ENCODE measurements at regions not wholly inside any gene's neighbourhood (a gene's known extent, or its start where the extent isn't known, plus 50 kb on each side); places are given as distances from the start of the nearest gene placed in this dataset.
"Not testable (repeated sequence)": the region's sequence is repeated elsewhere in the genome, so short reads cannot be mapped to it uniquely, and the experiment has no call there.

DNA sequence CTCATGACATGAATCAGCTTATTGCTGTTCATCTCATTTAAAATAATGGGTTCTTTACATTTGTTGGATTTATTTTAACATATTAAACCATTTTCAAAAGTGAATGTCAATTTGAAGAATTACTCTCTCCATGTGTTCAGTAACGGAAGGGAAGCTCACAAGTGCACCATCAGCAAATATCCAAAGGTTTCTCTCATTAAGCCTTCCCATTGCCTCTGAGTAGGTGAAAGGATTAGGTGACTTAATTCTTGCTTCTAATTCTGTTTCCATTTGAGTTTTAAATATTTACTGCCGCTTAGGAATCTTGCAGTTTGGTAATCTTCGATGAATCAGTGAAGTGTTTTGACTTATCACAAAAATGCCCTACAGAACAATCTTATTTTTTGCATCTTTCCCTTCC, 145.1 kb upstream of the NYAP2 start:
- FAIRE-seq (no peak), DNase-seq (ENCODE audit: low spot score) (no peak)

DNA sequence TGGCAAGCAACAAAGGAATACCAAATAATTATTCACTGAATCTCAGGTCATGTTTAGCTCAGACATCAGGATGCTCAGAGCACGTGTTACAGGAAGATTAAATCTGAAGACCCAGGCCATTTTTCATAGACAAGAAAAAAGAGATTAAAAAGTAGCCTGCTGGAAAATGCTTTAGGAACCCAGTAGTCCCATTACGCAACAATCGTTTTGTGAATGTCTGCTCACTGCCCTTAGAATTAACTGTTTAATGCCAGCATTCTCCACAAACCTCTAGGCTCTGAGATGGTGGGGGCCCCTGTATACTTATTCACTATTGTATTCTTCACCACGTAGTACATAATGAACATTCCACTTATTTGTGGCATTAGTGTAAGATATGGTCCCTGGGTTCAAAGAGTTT, 154.6 kb upstream of the NYAP2 start:
- DNase-seq (ENCODE audit: low spot score), result no peak
- FAIRE-seq, result no peak

DNA sequence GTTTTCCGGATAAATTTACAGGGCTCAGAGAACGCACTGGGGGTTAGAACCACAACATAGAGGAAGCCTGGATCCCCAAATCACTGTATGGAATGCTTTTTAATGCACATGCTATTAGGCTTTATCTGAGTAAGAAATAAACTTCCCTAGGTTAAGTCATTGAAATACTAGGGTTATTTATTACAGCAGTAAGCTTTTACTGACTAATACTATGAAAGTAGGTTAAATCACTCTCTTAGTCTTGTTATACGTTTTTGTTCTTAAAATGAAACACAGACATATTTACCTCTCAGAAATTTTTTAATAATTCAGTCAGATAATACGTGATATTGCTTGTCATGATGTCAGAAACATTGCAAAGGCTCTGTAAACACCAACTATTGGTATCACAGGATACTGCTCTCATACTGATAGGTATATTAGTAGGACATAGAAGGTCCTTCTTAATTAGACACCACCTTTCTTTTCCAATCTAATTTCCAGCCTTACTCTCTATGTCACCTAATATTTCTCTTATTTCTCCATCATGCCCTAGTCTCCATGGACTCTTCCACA, 162.7 kb upstream of the NYAP2 start:
- DNase-seq (ENCODE audit: low spot score) (no peak), FAIRE-seq (no peak)

DNA sequence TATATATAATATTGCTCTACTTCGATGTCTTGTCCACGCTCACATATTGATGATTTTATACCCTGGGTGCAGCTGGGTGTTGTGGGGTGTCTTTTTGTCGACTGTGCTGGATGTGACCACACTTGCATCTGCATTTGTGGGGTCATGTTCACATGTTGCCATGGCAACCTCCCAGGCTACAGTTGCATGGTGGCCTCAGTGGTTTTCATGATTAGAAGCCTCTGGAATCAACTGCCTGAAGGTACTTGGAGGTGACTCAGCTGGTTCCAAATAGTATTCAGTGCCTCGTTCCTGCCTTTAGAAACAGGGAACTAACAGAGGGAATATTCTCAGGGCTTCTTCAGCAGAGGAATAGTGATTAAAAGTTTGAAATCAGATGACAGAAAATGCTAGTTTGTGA, 166.3 kb upstream of the NYAP2 start:
- FAIRE-seq, result no peak
- DNase-seq (ENCODE audit: low spot score), result peak; percentile 6

DNA sequence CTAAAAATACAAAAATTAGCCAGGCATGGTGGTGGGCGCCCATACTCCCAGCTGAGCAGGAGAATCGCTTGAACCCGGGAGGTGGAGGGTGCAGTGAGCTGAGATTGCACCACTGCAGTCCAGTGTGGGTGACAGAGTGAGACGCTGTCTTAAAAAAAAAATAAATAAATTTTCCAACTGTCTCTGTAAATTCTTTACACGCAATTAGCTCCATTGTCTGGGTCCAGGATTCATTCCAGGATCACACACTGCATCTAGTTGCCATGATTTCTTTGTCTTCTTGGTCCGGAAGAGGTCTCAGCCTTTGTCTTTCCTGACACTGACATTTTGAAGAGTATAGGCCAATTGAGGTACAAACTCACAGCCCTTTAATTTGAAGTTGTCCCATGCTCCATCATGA, 167.6 kb upstream of the NYAP2 start:
- DNase-seq (ENCODE audit: low spot score), result no peak
- no peak for FAIRE-seq

DNA sequence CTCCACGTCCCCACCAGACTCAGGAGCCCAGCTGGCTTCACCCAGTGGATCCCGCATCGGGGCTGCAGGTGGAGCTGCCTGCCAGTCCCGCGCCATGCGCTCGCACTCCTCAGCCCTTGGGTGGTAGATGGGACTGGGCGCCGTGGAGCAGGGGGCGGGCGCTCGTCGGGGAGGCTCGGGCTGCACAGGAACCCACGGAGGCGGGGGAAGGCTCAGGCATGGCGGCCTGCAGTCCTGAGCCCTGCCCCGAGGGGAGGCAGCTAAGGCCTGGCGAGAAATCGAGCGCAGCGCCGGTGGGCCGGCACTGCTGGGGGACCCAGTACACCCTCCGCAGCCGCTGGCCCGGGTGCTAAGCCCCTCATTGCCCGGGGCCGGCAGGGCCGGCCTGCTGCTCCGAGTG, 170.2 kb upstream of the NYAP2 start:
- not testable (repeated sequence) for FAIRE-seq

DNA sequence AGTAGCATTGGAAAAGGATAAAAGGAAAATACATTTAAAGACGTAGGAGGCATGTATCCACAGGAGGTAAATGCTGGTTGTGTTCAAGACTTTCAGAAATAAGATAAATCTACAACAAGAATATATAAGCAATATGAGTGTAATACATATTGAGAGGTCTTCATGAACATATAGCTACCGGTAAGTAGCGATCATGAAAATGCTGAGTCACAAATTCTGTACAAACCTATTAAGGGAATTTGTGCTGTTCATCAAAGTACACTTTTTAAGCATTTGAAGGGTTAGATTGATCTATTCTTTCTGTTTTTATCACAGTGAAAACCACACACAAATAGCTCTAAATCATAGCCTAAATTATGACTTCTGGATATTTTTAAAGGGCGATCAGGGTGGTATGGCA, 173.1 kb upstream of the NYAP2 start:
- DNase-seq (ENCODE audit: low spot score) (no peak), FAIRE-seq (no peak)

More for the DNA sequence above, 170.2 kb upstream of the NYAP2 start:
- not testable (repeated sequence) for DNase-seq (ENCODE audit: low spot score)

DNA sequence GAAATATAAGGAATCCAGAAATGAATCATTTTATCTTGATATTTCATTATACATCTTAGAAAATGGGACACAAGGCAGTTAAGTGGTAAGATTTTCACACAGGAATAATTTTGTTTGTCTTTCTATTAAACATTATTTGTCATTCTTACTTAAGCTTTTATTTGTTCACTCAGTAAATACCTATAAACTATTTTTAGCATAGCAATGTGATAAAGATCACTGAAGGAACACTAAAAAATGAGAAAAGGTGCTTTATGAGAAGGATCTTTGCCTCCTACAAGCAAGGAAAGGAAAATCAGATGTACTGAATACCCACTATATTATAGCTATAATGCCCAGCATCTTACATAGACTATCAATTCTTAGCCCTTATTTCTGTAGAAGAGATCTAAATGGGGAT, 176.2 kb upstream of the NYAP2 start:
- FAIRE-seq (no peak), DNase-seq (ENCODE audit: low spot score) (no peak)

DNA sequence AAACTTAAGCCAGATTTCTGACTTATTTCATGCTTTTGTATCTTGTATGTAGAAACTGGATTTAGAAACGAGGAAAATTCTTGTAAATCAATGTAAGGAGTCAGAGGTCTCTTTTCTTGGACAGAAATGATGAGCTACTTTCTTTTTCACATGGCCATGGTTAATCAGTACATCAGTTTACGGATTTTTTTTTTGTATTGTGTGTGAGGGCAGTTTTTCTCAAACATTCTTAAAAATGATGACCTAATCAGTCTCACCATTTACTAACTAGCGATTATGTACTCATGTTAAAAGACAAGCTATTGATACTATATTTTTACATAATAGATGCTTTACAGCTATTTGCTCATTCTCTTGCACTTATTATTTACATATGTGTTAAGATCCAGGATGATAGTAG, 165.2 kb upstream of the DOCK10 start:
- no peak for DNase-seq (ENCODE audit: low spot score)
- FAIRE-seq, result no peak

DNA sequence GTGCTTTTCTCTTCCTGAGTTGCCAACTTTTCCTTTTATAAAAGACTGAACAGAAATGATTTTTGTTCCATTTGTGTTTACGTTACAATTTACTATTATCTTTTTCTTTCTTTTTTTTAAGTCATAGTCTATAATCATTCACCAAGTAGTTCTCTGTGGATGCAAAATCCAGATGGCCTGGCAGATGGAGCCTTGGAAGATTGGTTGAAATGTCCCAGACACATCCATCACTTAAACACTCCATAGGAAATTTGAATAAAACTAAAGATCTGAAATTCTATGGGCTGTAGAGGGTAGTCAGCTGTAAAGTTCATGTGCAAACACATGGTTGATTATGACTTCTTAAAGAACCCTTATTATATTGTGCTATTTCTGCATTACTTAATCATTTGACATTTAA, 164.8 kb upstream of the DOCK10 start:
- DNase-seq (ENCODE audit: low spot score), result no peak
- FAIRE-seq, result no peak

DNA sequence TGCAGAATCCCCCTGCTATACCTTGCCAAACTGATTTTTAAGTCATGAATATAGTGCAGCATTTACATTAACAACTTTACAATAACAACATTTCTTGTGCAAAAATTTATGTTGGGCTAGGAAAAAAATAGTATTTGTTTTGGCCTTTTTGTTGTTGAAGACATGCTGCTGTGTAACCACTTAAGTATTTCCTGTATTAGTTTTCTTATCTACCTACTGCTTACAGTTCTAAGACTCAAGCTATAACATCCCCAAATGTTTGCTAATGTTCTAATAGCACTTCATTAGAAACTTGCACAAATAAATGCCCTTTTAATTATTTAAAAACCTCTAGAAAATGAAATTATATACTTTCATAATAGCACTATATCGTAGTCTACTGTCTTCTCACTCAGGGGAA, 154.3 kb upstream of the DOCK10 start:
- no peak for FAIRE-seq
- no peak for DNase-seq (ENCODE audit: low spot score)

DNA sequence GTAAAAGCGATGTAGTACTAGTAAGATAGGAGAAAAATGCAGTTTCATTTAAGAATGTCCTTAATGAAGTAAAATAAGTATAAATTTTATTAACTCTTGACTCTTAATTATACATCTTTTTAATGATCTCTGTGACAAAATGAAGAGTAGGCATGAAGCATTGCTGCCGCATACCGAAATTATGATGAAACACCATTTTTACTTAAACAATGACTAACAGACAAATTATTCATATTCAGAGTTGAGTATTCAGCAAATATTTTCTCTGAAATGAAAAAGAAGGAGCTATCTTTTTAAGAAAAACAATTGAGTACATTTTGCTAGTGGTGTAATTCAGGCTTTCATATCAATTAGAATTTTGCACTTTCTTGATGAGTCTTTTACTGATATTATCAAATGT, 150.6 kb upstream of the DOCK10 start:
- DNase-seq (ENCODE audit: low spot score) (no peak), FAIRE-seq (no peak)

DNA sequence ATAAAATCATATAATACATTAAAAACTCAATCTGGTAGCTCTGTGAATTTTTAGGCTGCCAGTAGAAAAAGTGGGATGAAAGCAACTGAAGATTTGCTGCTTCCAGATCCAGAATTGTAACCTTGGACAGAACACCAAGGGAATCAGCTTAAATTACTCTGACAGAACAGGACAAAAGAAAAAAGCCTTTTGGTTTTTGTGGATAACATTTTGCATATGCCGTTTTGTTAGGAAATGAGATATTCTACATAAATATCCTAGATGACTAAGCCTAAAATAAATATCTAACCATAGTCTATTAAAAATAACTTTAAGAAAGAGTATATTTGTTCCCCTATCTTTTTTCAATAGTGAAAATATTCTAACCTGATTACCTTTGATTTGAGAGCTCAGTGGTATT, 148.7 kb upstream of the DOCK10 start:
- FAIRE-seq, result no peak
- DNase-seq (ENCODE audit: low spot score), result no peak

DNA sequence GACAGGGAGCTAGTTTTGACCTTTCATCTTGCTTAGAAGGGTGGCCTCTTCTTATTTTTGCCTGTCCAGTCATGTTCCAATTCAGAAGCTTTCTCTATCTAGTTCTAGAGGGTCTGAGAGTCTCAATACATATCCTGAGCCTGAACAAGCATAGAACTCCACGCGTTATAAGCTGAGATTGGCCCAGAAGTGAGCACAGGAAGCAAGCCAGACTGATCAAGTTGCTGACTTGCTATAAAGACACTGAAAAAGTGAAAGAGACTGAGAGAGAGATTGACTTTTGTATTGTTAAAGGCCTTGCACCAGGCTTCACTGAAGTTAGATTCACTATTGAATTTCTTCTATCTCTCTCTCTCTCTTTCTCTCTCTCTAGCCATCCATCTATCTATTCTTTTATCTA, 142.7 kb upstream of the DOCK10 start:
- no peak for FAIRE-seq
- no peak for DNase-seq (ENCODE audit: low spot score)

DNA sequence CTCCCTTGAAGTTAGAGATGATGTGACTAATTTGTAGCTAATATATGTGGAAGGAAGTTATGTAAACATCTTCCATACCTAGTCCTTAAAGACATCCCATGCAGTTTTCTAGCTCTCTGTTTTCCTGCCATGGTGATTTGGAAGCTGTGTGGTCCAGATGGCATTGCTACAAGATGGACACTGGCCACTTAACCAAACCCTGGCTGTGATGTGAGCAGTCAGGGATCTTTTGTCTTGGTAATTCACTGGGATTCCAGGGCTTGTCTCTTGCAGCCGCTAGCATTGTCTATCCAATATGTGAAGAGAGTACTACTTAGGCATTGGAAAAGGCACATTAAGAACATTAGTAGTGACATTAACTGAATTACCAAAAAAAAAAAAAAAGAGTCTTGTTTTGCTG, 139.9 kb upstream of the DOCK10 start:
- DNase-seq (ENCODE audit: low spot score) (no peak), FAIRE-seq (no peak)

DNA sequence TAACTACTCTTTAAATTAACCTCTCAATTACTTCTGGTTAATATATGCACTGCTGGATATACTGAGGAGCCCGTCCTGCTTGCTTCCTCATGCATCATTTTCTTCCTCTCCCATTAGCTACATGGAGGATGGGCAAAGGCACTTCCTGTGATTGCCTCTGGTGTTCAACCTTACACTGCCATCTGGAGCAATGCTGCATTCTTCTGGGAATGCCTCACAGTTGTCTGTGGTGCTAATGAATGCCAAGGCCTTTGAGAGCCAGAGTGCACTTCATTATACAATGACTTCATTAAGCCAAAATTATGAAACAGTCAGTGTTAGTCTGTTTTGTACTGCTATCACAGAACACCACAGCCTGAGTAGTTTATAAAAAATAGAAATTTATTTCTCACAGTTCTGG, 134.8 kb upstream of the DOCK10 start:
- FAIRE-seq (no peak), DNase-seq (ENCODE audit: low spot score) (peak; percentile 35)

DNA sequence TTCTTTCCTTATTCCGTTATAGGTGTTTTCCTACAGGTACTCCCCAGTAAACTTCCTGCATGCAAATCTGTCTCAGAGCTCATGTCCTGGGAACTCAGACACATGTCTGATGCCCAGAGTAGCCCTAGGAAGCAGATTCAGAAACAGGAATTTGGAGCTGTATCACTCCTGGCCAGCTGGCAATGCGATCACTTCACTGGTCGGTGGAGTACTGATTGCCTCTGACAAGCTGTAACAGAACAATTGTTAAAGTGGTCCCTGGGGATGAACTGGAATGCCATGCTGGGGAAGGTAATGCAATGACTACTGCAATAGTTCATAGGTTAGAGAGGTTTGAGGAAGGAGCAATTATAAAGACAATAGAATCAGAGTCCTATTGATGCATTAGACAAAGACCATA, 131.6 kb upstream of the DOCK10 start:
- no peak for DNase-seq (ENCODE audit: low spot score)
- no peak for FAIRE-seq

DNA sequence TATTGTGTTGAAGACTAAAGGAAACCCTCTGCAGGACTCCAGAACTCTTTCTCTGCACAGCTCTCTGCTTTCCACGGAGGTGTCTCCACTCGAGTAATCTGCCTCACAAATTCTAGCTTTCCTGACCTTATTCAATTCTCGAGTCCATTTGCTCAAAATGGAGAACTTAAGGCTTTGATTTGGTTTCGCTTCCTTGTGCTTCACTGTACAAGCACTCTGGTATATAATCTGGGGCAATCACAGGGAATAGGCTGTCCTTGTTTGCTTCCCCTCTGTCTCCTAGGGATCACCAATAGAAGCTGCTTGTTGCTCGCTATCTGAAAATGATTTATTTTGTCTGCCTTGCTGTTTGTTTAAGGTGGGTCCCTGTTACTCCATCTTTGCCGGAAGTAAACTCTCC, 129.1 kb upstream of the DOCK10 start:
- DNase-seq (ENCODE audit: low spot score) (no peak), FAIRE-seq (no peak)

DNA sequence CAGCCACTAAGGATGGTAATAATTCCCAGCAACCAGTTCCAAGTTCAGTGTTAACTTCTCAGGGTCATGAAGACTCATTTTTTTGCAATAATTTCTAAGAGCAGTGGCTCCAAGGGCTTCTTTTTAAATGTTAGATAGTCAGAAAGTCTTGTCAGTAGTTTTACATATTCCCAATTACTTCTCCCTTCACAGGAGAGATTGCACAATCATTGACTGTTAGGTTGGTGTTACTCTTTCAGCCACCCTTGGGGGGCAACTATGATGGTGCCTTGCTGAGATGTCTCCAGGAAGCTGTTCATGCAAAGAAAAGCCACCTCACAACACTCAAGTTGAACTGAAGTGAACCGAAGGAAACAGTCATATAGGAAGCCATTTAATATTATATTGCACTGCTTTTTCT, 127.9 kb upstream of the DOCK10 start:
- FAIRE-seq (no peak), DNase-seq (ENCODE audit: low spot score) (no peak)

DNA sequence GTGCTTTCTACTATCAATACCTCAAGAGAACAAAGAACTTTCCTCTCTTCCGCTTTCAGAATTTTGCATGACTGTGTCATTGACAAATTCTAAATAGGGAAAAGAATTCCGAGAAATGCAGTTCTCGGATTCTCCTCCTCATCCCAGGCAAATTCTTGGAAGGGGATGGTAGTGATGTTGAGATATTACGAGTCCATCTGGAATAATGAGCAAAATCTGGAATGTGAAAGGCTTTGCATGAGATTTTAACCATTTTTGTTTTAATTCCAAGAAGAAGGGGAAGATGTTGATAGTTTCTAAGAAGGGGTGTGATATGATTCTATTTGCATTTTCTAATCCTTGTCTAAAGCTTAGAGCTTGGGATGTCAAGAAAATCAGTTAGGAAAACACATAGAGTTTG, 127.1 kb upstream of the DOCK10 start:
- no peak for DNase-seq (ENCODE audit: low spot score)
- no peak for FAIRE-seq

DNA sequence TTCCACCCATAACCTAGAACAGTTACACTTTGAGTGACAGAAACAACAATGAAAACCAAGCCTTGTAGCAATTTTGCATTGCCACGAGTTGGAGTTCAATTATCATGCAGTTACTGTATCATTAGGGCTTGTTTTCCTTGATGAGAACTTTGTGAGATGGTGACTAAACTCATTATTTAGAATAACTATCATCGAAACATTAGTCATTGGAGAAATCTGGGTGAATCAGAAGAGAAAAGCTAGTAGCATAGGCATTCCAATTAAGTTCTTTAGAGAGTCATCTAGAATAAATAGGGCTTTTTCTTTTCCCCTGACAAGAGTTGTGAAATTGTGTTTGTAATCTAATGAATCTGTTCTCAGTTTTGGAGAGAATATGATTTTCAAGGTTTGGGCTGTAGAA, 122.8 kb upstream of the DOCK10 start:
- DNase-seq (ENCODE audit: low spot score) (no peak), FAIRE-seq (no peak)

DNA sequence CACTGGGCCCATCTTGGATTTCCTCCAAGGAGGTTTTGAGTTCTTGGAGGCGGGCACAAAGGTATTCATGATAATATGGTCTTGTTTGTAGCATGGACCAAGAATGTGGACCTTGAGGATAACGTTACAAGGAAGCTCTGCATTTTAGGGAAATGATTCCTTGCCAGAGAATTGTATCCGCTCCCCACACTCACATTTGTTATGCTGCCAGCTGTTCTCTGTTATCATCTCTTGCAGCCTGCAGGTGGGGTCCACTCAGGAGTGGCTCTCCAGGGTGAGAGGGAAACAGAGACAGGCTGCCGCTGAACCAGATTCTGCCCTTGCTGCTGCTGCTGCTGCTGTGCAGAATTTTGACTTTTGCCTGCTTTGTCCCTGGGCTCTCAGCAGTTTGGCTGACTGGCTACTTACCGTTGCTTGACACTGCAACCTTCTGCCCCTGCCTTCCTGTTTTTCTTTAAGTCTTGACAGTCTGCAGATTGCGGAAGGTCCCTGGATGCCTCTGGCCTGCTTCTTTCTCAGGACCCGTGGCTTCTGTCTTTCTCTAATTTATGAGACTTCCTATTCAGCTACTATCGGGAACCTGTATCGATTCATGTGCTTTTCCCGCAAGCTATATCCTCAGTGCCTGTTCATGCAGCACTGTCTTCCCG, 122.3 kb upstream of the DOCK10 start:
- FAIRE-seq, result no peak
- no peak for DNase-seq (ENCODE audit: low spot score)

DNA sequence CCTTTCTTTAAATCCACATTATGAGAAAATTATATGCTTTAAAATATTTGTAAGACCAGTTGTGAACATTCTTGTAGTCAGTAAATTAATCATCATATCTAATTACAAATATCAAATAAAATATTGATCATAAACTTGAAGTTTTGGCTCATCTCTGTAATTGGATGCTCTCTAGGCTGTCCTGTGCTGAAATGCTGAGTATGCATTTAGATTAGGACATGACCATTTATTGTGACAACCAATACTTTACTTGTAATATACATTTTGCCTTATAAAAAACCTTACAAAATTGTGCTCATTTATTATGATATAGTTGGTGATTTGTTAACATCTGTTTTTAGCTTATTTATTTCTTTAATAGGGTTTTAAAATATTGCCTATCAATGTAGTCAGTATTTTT, 116.1 kb upstream of the DOCK10 start:
- no peak for DNase-seq (ENCODE audit: low spot score)
- no peak for FAIRE-seq
